Mesenchymal stem cell (in vitro differentiated cells and primary cell): ENCODE measurements at regions not wholly inside any gene's neighbourhood (a gene's known extent, or its start where the extent isn't known, plus 50 kb on each side); places are given as distances from the start of the nearest gene placed in this dataset.

Experiments
- DNase-seq: peaks from one replicate; pipeline ENCODE4 v3.0.0-alpha.2; 2013
- H2AFZ ChIP-seq: one replicate; pipeline ENCODE4 v1.6.1; 2013; ENCODE audit warnings: low read depth, mild to moderate bottlenecking, control low read depth, inconsistent platforms, low read length, moderate library complexity
- H2AK5ac ChIP-seq: 2 replicates; pipeline ENCODE4 v1.6.1; 2013; ENCODE audit warnings: low read length, moderate library complexity, mild to moderate bottlenecking, inconsistent platforms; ENCODE audit not compliant: severe bottlenecking
- H2BK120ac ChIP-seq: one replicate; pipeline ENCODE4 v1.6.1; 2013; ENCODE audit warnings: low read depth, mild to moderate bottlenecking, inconsistent platforms, low read length, moderate library complexity
- H2BK12ac ChIP-seq, 2 experiments: one replicate each; pipeline ENCODE4 v1.6.1; 2013; ENCODE audit warnings: inconsistent platforms in 2 of 2, low read length in 2 of 2, mild to moderate bottlenecking in 2 of 2, moderate library complexity in 2 of 2, control low read depth in 1 of 2
- H2BK15ac ChIP-seq: one replicate; pipeline ENCODE4 v1.6.1; 2013; ENCODE audit warnings: mild to moderate bottlenecking, low read depth, inconsistent platforms; ENCODE audit not compliant: poor library complexity, severe bottlenecking
- H2BK5ac ChIP-seq: 2 replicates; pipeline ENCODE4 v1.6.1; 2013; ENCODE audit warnings: low read depth, mild to moderate bottlenecking, low read length, control low read depth, inconsistent platforms; ENCODE audit not compliant: poor library complexity, severe bottlenecking
- H3K14ac ChIP-seq, 2 experiments: one replicate each; pipeline ENCODE4 v1.6.1; 2013; ENCODE audit warnings: inconsistent platforms in 2 of 2, low read length in 2 of 2, control low read depth in 1 of 2, mild to moderate bottlenecking in 1 of 2, moderate library complexity in 1 of 2
- H3K18ac ChIP-seq, 2 experiments: one replicate each; pipeline ENCODE4 v1.6.1; 2013; ENCODE audit warnings: inconsistent platforms in 2 of 2, low read length in 2 of 2, control low read depth in 1 of 2, low read depth in 1 of 2, mild to moderate bottlenecking in 1 of 2
- H3K23ac ChIP-seq, 2 experiments: one replicate each; pipeline ENCODE4 v1.6.1; 2013; ENCODE audit warnings: inconsistent platforms in 2 of 2, low read length in 2 of 2, mild to moderate bottlenecking in 2 of 2, moderate library complexity in 2 of 2, control low read depth in 1 of 2
- H3K27ac ChIP-seq: 2 replicates; pipeline ENCODE4 v1.5.1; 2013; ENCODE audit warnings: mild to moderate bottlenecking, moderate library complexity, low read length, control low read depth, inconsistent platforms; ENCODE audit not compliant: poor library complexity, severe bottlenecking
- H3K27me3 ChIP-seq, 2 experiments: 2 replicates each; pipeline versions ENCODE4 v1.6.1 to v1.7.0; 2013; ENCODE audit warnings: low read length in 2 of 2, mild to moderate bottlenecking in 2 of 2, moderate library complexity in 2 of 2, control low read depth in 1 of 2, inconsistent platforms in 1 of 2; ENCODE audit not compliant: control insufficient read depth in 1 of 2, insufficient read depth in 1 of 2
- H3K36me3 ChIP-seq, 2 experiments: 2 replicates each; pipeline versions ENCODE4 v1.6.1 to v1.7.0; 2013; ENCODE audit warnings: low read length in 2 of 2, control low read depth in 1 of 2, inconsistent platforms in 1 of 2, low read depth in 1 of 2, mild to moderate bottlenecking in 1 of 2; ENCODE audit not compliant: insufficient read depth in 2 of 2, control insufficient read depth in 1 of 2
- H3K4ac ChIP-seq, 2 experiments: one replicate each; pipeline ENCODE4 v1.6.1; 2013; ENCODE audit warnings: inconsistent platforms in 2 of 2, low read length in 2 of 2, mild to moderate bottlenecking in 2 of 2, moderate library complexity in 2 of 2, control low read depth in 1 of 2, low read depth in 1 of 2
- H3K4me1 ChIP-seq: 2 replicates; pipeline ENCODE4 v1.6.1; 2013; ENCODE audit warnings: low read depth, low read length, control low read depth; ENCODE audit not compliant: control insufficient read depth, insufficient read depth
- H3K4me2 ChIP-seq: 2 replicates; pipeline ENCODE4 v1.6.1; 2013; ENCODE audit warnings: low read length, mild to moderate bottlenecking, inconsistent platforms; ENCODE audit not compliant: poor library complexity, severe bottlenecking
- H3K4me3 ChIP-seq, 2 experiments: 2 replicates each; pipeline versions ENCODE4 v1.5.1 to v1.7.0; 2013; ENCODE audit warnings: low read length in 2 of 2, mild to moderate bottlenecking in 2 of 2, control low read depth in 1 of 2, low read depth in 1 of 2; ENCODE audit not compliant: insufficient read depth in 1 of 2
- H3K79me1 ChIP-seq: replicated peaks from 2 replicates; pipeline ENCODE4 v1.6.1; 2013; ENCODE audit warnings: mild to moderate bottlenecking, control low read depth, low read length, inconsistent platforms; ENCODE audit not compliant: poor library complexity, severe bottlenecking
- H3K9ac ChIP-seq: 2 replicates; pipeline ENCODE4 v1.7.0; 2013; ENCODE audit warnings: mild to moderate bottlenecking, low read length, moderate library complexity
- H3K9me3 ChIP-seq: 2 replicates; pipeline ENCODE4 v1.7.0; 2013; ENCODE audit warnings: mild to moderate bottlenecking, low read length; ENCODE audit not compliant: control insufficient read depth
- H4K8ac ChIP-seq: one replicate; pipeline ENCODE4 v1.6.1; 2013; ENCODE audit warnings: inconsistent platforms, mild to moderate bottlenecking, low read length, moderate library complexity
- H4K91ac ChIP-seq: one replicate; pipeline ENCODE4 v1.6.1; 2013; ENCODE audit warnings: mild to moderate bottlenecking, low read length, inconsistent platforms
- whole genome bisulfite sequencing: methylation state at CpG from one replicate; pipeline ENCODE4 v1.1.7; 2013; ENCODE audit warnings: mixed read lengths; 5-methylcytosine and 5-hydroxymethylcytosine counted together

GRCh38 chr18:76232010-76232409, 263.0 kb downstream of the ZNF516 start:
- no peak for DNase-seq
- Histone ChIP-seq H2BK12ac (no peak overlapping the region), H3K9me3 (peaks cover 2% of the 10 kb centered on the region), H3K23ac (no peak overlapping the region), H3K27ac (no peak overlapping the region), H3K9ac (no peak overlapping the region), H4K8ac (no peak overlapping the region), H2AFZ (no peak overlapping the region), H2AK5ac (no peak overlapping the region), H2BK15ac (no peak overlapping the region), H2BK120ac (no peak overlapping the region), H3K4me3 (no peak overlapping the region), H3K4ac (no peak overlapping the region), H3K18ac (no peak overlapping the region), H3K4me2 (no peak overlapping the region), H4K91ac (no peak overlapping the region), H2BK5ac (no peak overlapping the region), H3K36me3 (no peaks in the 10 kb centered on the region), H3K4me1 (peaks cover 2% of the 10 kb centered on the region), H3K27me3 (peaks cover 0 to 5% of the 10 kb centered on the region in 2 experiments), H3K79me1 (no peaks in the 10 kb centered on the region), H3K14ac (no peak overlapping the region)
- WGBS: 78% methylated on average over 1 of the region's 1 CpG

DNA sequence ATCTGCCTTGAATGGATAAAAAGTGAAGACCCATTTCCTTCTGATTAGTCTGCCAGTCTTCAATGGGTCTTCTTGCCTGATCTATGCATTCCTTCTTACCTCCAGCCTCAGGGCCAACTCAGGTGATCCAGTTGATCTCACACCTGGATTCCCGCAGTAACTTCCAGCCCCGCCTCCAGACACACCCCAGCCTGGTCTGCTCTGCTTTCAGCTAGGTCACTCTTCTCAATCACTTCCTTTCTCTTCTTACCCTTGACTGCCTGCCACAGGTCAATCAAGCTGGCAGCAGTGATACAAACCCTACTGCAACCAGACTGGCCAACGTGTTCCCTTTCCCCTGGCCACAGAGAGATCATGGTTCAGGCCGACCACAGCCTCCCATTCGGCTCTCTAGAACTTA, 263.6 kb downstream of the ZNF516 start:
- H3K79me1 ChIP-seq: no peaks in the 10 kb centered on the region
- H4K8ac ChIP-seq: no peak overlapping the region
- H3K27ac ChIP-seq: no peak overlapping the region
- H3K4me3 ChIP-seq: no peak overlapping the region
- no peak overlapping the region for H2AK5ac ChIP-seq
- H3K14ac ChIP-seq: no peak overlapping the region
- no peak overlapping the region for H2BK12ac ChIP-seq
- H3K4ac ChIP-seq: no peak overlapping the region
- no peaks in the 10 kb centered on the region for H3K36me3 ChIP-seq
- H2BK15ac ChIP-seq: no peak overlapping the region
- H3K9ac ChIP-seq: no peak overlapping the region
- H2BK5ac ChIP-seq: no peak overlapping the region
- WGBS: 77% methylated on average over 5 of the region's 5 CpGs
- no peak overlapping the region for H4K91ac ChIP-seq
- H2BK120ac ChIP-seq: no peak overlapping the region
- H3K23ac ChIP-seq: no peak overlapping the region
- H3K4me2 ChIP-seq: no peak overlapping the region
- no peak for DNase-seq
- peaks cover 0 to 5% of the 10 kb centered on the region in 2 experiments for H3K27me3 ChIP-seq
- H3K9me3 ChIP-seq: no peaks in the 10 kb centered on the region
- H3K18ac ChIP-seq: no peak overlapping the region
- peaks cover 2% of the 10 kb centered on the region for H3K4me1 ChIP-seq
- no peak overlapping the region for H2AFZ ChIP-seq

GRCh38 chr18:76230791-76231190, 264.3 kb downstream of the ZNF516 start:
- H3K18ac ChIP-seq: no peak overlapping the region
- no peak for DNase-seq

GRCh38 chr18:76228716-76229115, 266.3 kb downstream of the ZNF516 start:
- no peak overlapping the region for H3K27ac ChIP-seq
- H3K79me1 ChIP-seq: no peaks in the 10 kb centered on the region
- no peak overlapping the region for H3K18ac ChIP-seq
- H2AFZ ChIP-seq: no peak overlapping the region
- H2BK12ac ChIP-seq: no peak overlapping the region
- H3K9me3 ChIP-seq: no peaks in the 10 kb centered on the region
- H4K8ac ChIP-seq: no peak overlapping the region
- H3K23ac ChIP-seq: no peak overlapping the region
- H2BK5ac ChIP-seq: no peak overlapping the region
- H3K4me1 ChIP-seq: peaks cover 2% of the 10 kb centered on the region
- no peak overlapping the region for H3K4me2 ChIP-seq
- no peak overlapping the region for H3K4me3 ChIP-seq
- H4K91ac ChIP-seq: no peak overlapping the region
- no peak overlapping the region for H3K14ac ChIP-seq
- H3K27me3 ChIP-seq: no peaks in the 10 kb centered on the region
- no peak for DNase-seq
- H2BK120ac ChIP-seq: no peak overlapping the region
- no peak overlapping the region for H2BK15ac ChIP-seq
- H3K36me3 ChIP-seq: no peaks in the 10 kb centered on the region
- no peak overlapping the region for H3K9ac ChIP-seq
- no peak overlapping the region for H2AK5ac ChIP-seq
- 77% methylated on average over 6 of the region's 7 CpGs for WGBS
- H3K4ac ChIP-seq: no peak overlapping the region

More at GRCh38 chr18:76230791-76231190, 264.3 kb downstream of the ZNF516 start:
- no peaks in the 10 kb centered on the region for H3K9me3 ChIP-seq
- H3K36me3 ChIP-seq: no peaks in the 10 kb centered on the region
- H3K4me3 ChIP-seq: no peak overlapping the region
- H2BK15ac ChIP-seq: no peak overlapping the region
- no peak overlapping the region for H3K4me2 ChIP-seq
- H2BK120ac ChIP-seq: no peak overlapping the region
- no peak overlapping the region for H2BK12ac ChIP-seq
- H4K91ac ChIP-seq: no peak overlapping the region
- H3K23ac ChIP-seq: no peak overlapping the region
- WGBS: 47% methylated on average over 11 of the region's 11 CpGs
- no peak overlapping the region for H2BK5ac ChIP-seq
- no peak overlapping the region for H4K8ac ChIP-seq
- no peak overlapping the region for H2AK5ac ChIP-seq
- no peak overlapping the region for H3K14ac ChIP-seq
- peaks cover 0 to 5% of the 10 kb centered on the region in 2 experiments for H3K27me3 ChIP-seq
- no peak overlapping the region for H3K27ac ChIP-seq
- H2AFZ ChIP-seq: no peak overlapping the region
- H3K4me1 ChIP-seq: peaks cover 2% of the 10 kb centered on the region
- H3K9ac ChIP-seq: no peak overlapping the region
- no peaks in the 10 kb centered on the region for H3K79me1 ChIP-seq
- no peak overlapping the region for H3K4ac ChIP-seq
